PC-3 (cell line): ENCODE measurements at regions not wholly inside any gene's neighbourhood (a gene's known extent, or its start where the extent isn't known, plus 50 kb on each side); places are given as distances from the start of the nearest gene placed in this dataset.

ENCODE experiments used
- CTCF ChIP-seq: fragments of 300-600 bp; sonication (generic); conservative IDR thresholded peaks from 2 replicates; pipeline ENCODE4 v1.5.1; 2017; ENCODE audit warnings: antibody characterized with exemption, low read depth, mild to moderate bottlenecking, low read length
- EZH2phosphoT487 ChIP-seq: fragments of 300-600 bp; sonication (generic); IDR thresholded peaks from 2 replicates; pipeline ENCODE4 v1.6.1; 2018; ENCODE audit warnings: mild to moderate bottlenecking, antibody characterized with exemption, low read length, borderline replicate concordance

GRCh38 chr6:118752803-118753202 lies 101.4 kb upstream of the CEP85L start:
- TF ChIP-seq CTCF (no peak), EZH2phosphoT487 (no peak)
